Ecto neural progenitor cell (in vitro differentiated cells): ENCODE measurements at regions not wholly inside any gene's neighbourhood (a gene's known extent, or its start where the extent isn't known, plus 50 kb on each side); places are given as distances from the start of the nearest gene placed in this dataset.
"Not testable (repeated sequence)": the region's sequence is repeated elsewhere in the genome, so short reads cannot be mapped to it uniquely, and the experiment has no call there.

ENCODE experiments used
- DNase-seq: peaks from one replicate; pipeline ENCODE4 v3.0.0-alpha.2; 2018; ENCODE audit warnings: low spot score

DNA sequence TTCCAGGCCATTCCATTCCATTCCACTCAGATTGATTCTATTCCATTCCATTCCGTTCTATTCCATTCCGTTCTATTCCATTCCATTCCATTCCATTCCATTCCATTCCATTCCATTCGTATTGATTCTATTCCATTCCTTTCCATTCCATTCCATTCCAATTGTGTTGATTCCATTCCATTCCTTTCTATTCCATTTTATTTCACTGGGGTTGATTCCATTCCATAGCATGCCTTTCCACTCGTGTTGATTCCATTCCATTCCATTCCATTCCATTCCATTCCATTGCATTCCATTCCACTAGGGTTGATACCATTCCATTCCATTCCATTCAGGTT lies 1142.3 kb downstream of the RPIA start:
- no peak for DNase-seq

DNA sequence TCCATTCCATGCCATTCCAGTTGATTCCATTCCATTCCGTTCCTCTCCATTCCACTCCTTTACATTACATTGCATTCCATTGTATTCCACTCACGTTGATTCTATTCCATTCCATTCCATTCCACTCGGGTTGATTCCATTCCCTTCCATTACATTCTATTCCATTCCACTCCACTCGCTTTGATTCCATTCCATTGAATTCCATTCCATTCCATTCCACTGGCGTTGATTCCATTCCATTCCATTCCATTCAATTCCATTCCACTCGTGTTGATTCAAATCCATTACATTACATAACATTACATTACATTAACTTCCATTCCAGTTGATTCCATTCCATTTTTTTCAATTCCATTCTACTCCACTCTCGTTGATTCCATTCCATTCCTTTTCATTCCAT lies 1142.8 kb downstream of the RPIA start:
- DNase-seq, result no peak

DNA sequence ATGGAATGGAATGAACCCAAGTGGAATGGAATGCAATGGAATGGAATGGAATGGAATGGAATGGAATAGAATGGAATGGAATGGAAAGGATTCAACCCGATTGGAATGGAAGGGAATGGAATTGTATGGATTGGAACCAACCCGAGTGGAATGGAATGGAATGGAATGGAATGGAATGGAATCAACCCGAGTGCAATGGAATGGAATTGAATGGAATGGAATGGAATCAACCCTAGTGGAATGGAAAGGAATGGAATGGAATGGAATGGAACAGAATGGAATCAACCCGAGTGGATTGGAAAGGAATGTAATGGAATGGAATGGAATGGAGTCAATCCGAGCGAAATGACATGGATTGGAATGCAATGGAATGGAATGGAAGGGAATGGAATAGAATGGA lies 1144.9 kb downstream of the RPIA start:
- peak; percentile 57 for DNase-seq

DNA sequence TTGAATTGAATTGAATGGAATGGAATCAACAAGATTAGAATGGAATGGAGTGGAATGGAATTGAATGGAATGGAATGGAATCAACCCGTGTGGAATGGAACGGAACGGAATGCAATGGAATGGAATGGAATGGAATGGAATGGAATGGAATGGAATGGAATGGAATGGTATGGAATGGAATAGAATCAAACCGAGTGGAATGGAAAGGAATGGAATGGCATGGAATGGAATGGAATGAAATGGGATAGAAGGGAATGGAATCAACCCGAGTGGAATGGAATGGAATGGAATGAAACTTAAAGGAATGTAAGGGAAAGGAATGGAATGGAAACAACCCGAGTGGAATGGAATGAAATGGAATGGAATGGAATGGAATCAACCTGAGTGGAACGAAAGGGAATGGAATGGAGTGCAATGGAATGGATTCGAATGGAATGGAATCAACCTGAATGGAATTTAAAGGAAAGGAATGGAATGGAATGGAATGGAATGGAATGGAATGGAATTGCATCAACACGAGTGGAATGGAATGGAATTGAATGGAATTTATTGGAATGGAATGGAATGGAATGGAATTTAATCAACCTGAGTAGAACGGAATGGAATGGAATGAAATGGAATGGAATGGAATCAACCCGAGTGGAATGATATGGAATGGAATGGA lies 1146.6 kb downstream of the RPIA start:
- DNase-seq, result no peak

DNA sequence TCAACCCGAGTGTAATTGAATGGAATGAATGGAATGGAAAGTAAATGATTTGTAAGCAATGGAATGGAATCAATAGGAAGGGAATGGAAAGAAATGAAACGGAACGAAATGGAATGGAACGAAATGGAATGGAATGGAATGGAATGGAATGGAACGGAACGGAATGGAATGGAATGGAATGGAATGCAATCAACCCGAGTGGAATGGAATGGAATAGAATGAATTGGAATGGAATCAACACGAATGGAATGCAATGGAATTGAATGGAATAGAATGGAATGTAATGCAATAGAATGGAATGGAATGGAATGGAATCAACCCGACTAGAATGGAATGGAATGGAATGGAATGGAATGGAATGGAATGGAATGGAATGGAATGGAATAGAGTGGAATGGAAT lies 1148.7 kb downstream of the RPIA start:
- DNase-seq, result not testable (repeated sequence)

DNA sequence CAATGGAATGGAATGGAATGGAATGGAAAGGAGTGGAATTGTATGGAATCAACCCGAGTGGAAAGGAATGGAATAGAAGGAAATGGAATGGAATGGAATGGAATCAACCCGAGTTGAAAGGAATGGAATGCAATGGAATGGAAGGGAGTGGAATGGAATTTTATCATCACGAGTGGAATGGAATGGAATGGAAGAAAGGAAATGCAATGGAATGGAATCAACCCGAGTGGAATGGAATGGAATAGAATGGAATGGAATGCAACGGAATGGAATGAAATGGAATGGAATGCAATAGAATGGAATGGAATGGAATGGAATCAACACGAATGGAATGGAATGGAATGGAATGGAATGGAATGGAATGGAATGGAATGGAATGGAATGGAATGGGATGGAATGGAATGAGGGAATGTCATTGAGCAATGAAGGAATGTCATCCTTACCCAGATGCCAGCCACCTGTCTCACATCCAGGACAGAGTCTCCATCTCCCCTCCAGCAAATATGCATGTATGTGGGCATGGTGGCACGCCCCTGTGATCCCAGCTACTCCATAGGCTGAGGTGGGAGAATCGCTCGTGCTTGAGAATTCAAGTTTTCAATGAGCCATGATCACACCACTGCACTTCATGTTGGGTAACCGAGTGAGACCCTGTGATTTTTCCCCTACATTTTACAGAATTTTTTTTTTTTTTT lies 1149.5 kb downstream of the RPIA start:
- DNase-seq, result not testable (repeated sequence)

DNA sequence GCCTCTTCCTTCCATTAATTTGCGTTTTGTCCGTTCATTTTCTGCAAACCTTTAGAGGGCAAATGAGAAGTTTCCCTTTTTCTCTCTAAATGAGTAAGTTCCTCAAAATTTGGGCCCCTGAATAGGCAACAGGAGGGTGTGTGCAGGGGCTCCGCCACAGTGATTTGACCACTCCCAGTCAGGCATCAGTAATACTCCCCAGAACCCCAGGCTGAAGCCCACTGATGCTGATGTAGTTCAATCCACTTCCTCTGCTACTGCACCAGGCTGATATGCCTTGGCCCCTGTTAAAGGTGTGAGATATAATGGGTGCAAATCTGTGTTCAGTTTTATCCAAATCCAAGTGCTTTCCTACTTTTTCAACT lies 1150.0 kb downstream of the RPIA start:
- DNase-seq, result no peak

DNA sequence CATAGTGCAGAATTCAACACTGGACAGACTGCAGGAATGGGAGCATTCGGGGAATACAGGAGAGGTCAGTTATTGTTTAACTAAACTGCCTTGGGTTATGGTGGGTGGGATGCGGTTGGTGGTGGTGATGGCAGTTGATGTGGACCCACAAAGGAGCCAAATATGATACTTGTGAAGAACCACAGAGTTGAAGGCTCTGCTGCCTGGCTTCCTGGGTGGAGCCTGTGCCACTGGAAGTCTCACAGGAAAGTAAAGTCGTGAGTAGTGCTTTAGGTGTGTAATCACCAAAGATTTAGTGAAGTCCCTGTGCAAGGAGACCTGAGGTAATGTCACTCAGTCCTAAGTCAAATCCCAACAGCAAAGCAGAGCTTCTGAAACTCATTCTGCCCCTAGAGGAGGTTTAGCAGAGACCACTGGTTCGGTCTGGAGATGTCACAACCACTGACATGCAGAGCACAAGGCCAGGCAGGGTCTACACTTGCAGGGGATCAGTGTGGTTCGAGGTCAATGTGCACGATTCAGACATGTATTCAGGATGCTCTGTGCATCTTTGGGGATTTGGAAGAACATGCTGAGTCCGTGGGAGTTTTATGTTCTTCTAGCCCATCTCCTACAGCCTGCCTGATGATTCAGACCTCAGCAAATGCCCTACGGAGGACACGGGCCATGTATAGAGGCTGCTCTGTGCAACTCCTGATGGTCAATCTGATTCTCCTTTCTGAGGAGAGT lies 1150.9 kb downstream of the RPIA start:
- no peak for DNase-seq

DNA sequence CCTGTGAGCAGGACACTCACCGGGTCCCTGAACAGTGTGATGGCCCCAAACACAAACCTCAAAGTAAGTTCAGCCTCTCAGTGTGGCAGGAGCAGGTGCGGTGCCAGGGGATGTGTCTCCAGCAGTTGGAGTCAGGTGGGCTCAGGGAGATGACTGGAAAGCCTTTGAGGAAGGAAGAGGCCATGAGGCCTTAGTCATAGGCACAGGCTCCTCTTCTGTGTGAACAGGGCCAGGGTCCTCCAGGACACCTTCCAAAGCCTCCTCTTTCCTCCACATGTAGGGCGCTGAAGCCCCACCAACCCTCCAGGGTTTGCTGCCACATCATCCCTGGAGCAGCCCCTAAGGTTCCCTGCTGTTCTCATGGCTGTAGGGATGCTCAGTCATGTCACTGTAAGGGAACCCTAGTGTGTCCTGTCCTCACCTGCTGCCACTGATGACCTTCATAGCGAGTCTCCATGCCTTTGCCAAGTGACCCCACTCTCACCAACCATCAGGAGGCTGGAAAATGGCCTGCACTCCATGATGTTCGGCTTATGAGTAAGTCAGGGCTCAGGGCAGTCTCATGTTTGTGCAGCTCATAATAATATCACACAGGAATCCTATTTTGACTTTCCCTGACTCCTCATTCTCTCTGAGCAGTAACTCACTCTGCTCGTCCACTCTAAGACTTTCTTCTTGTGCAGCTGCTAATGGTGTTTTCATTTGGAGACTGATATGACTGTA lies 1152.9 kb downstream of the RPIA start:
- no peak for DNase-seq

DNA sequence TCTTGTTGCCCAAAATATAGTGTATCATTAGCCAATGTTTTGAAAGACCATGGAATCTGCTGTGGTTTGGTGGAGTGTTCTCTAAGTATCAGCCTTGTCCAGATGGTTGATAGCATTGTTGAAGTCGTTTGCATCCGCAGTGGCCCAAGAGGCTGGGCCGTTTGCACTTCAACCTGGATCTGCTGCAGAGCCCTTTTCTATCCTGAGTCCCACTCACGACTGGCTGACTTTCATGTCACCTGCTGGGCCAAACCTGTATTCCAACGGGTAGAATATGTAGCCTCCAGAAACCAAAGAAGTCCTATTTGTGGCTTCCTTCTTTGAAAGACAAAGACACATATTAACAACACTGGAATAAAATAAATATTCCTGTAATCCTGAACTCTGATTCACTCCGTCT lies 1154.1 kb downstream of the RPIA start:
- DNase-seq, result no peak

DNA sequence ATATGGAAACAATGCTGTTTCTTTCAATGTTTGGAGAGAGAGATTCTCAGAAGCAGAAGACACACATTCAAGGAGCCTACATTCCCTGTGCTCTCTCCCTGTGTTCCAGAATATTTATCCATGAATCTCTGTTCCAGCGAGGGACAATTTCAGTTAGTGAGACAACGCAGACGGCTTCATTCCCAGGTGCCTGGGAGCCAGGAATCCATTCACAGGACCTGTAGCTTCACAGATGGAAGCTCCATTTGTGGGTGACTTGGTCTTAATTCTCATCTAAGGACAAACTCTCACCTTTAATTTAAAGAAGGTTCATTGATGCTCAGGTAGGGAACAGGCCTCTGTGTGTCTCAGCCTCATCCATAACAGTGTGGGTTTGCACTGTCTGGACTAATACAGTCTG lies 1156.6 kb downstream of the RPIA start:
- no peak for DNase-seq

DNA sequence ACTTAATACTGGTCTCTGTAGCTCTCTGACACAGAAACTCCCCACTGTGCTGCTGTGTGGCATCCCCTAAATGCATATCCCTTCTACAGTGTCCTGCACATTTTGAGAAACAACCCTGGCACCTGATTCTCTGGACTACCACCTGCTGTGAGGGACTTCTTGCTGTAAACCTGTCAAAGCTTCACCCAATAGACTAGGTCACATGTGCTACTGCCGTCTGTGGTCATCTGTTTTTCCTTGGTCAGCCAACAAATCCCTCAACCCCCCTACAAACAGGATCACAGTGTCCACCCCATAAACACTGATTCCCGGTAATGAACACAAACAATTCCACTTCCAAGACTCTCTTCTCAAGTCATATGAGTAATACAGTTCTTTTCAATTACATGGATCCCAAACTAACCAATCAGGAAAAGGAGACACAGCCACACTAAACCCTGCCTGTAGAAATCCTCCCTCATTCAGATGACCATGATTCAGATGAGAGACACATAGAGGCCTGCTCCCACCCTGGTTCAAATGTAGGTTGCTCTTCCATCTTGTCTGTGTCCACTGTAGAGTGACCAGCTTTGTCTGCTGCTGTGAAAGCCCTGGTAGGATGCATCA lies 1157.4 kb downstream of the RPIA start:
- DNase-seq, result no peak

DNA sequence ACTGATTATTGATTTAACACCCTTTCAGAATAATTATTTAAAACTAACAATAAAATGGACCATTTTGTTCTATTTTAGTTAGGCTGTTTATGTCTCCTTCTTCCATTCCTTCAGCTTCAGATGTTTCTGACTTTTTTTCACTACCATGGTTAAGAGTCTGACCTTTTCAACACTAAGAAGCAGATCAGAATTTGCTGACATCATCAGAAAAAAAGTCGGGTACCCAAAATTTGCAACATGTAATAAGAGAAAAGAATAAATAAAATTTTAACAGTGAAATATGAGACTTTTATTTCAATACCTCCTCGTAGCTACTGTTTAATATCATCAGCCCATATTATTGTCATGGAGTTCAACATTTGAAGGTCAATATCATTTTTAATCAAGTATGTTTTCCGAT lies 1158.3 kb downstream of the RPIA start:
- DNase-seq, result no peak

DNA sequence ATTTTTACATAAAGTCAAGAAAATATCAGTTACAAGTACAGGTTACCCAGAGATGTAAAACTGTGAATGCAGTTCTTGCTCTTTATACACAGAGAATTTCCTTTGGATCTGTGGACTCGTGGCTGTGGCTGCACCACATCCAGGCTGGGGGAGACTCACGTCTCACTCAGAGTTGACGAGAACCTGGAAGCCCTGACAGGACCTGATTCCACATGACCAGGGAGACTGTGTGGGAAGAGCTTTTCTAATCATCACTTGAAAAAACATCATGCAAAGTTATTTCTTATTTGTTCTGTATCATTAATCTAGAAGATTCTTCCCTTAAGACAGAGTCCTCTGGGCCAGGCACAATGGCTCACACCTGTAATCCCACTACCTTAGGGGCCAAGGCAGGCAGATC lies 1159.0 kb downstream of the RPIA start:
- peak; percentile 9 for DNase-seq

DNA sequence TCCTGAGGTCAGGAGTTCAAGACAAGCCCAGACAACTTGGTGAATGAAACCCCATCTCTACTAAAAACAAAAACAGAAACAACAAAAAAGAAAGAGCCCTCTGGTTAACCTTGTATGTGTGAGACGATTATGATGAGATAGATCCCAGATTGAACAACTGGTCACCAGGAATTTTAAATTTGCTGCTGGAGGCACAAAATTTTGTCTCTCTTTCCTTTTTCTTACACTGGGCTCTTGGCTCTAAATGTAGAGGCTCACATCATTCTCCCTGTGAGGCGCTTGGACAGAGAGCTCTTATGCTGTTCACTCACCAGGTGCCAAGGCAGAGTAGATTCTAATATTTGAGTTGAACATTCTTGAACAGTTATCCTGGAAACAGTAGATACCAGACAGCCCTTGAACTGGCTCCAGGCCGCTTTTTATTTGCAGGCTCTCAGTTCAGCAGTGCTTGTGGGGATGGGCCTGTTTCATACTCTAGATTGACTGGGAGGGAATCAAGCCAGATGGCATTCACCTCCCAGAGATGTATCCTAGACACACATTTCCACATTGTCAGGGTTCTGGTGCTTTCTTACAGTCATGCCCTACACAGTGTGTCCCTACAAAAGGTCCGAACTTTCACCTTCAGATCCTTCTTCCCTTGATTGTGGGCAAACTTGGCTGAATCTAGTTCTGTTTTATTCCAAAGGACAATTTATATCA lies 1159.6 kb downstream of the RPIA start:
- no peak for DNase-seq

DNA sequence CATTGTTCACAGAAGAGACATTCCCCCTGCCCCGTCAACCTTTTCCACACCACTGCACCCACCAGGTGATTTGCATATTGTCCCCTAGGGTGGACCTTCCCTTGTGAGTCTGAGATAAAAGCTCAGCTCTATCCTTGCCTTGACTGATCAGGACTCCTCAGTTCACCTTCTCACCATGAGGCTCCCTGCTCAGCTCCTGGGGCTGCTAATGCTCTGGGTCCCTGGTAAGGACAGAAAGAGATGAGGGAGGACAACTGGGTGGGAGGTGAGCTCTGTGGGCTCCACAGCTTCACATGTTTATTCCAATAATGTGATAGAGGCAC lies 1160.1 kb downstream of the RPIA start:
- peak; percentile 17 for DNase-seq

DNA sequence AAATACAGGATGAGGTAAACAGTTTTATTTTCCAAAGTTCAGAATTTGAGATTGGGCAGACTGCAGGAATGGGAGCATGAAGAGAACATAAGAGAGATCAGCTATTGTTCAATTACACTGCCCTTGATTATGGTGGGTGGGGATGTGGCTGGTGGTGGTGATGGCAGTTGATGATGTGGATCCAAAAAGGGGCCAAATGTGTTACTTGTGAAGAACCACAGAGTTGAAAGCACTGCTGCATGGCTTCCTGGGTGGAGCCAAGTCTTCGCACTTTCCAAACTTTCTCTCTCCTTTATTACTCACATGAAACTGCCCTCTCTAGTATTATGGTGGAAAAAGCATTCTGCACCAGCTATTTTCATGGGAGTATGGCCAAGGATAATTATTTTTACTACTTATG lies 1162.0 kb downstream of the RPIA start:
- not testable (repeated sequence) for DNase-seq

DNA sequence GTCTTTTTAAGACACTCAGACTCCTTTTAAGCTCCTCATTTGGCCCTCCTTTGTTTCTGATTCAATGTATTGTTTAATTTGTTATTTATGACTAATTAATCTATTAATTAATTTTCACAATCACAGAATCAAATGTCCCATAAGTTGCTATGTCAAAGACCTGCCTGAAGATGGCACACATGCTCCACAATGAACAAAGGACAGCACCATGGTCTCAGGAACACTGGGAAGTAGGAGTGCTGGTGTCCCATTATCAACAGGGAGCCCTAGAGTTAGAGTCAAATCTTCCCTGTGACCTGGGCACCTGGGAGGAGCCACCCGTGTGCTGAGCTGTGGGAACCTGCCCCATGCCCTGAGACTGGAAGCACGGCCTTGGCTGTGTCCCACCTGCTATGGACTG lies 1164.3 kb downstream of the RPIA start:
- not testable (repeated sequence) for DNase-seq

DNA sequence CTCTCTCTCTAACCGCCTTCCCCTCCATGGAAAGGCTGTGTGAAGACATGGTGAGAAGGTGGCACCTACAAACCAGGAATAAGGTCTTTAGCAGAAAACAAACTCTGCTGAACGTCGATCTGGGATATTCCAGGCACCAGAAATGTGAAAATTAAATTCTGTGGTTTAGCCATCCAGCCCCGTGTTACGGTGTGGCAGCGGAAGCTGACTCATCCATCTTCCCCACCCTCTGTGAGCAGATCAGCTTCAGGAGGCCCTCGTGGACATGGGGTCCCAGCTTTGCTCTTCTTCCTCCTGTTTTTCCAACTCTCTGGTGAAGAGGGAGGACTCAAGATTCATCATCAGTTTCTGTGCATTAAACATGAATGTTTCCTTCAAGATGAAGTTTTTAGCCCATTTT lies 1164.8 kb downstream of the RPIA start:
- DNase-seq, result not testable (repeated sequence)

DNA sequence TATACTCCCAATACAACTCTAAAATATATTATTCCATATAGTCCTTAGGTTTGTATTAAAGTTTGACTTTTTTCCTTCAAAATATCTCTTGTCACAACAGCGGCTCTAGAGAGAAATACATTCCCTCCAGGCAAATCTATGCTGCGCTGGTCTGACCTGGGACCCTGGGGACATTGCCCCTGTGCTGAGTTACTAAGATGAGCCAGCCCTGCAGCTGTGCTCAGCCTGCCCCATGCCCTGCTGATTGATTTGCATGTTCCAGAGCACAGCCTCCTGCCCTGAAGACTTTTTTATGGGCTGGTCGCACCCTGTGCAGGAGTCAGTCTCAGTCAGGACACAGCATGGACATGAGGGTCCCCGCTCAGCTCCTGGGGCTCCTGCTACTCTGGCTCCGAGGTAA lies 1170.7 kb downstream of the RPIA start:
- DNase-seq, result not testable (repeated sequence)

DNA sequence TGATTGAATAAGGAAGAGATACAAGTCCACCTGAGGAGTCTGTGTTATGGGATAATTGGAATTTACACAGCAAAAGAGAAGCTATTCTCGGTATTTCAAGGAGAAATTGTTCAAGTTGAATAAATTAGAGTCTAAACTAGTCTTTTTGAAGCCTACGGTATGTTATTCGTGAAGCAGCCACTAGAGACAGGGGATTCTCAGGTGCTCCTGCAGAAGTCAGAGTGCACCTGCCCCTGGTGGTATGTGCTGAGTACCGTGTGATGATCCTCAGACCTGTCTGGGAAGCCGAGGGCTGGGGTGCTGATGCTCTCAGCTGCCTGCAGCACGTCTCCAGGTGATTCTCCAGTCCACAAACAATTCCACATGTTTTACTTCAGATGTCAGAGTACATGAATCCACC lies 1171.7 kb downstream of the RPIA start:
- DNase-seq, result not testable (repeated sequence)
